HG03521 (cell line): ENCODE measurements at regions not wholly inside any gene's neighbourhood (a gene's known extent, or its start where the extent isn't known, plus 50 kb on each side); places are given as distances from the start of the nearest gene placed in this dataset.
A peak's percentile ranks its signal among the peaks of the same experiment; 100 is the strongest.
"Not testable (repeated sequence)": the region's sequence is repeated elsewhere in the genome, so short reads cannot be mapped to it uniquely, and the experiment has no call there.

Experiments
- ATAC-seq: cut with Tn5 transposase; IDR thresholded peaks from one replicate; pipeline ENCODE4 v1.9.1; 2021; ENCODE audit warnings: mild to moderate bottlenecking, moderate library complexity; ENCODE audit not compliant: unreplicated experiment

- ATAC-seq, result no peak
Observed at GRCh38 chrX:3968749-3969148, 255.3 kb upstream of the PRKX start.

- ATAC-seq, result no peak
Observed at GRCh38 chrX:3963980-3964379, 250.5 kb upstream of the PRKX start.

GRCh38 chrX:3962511-3963311 lies 249.3 kb upstream of the PRKX start:
- no peak for ATAC-seq

DNA sequence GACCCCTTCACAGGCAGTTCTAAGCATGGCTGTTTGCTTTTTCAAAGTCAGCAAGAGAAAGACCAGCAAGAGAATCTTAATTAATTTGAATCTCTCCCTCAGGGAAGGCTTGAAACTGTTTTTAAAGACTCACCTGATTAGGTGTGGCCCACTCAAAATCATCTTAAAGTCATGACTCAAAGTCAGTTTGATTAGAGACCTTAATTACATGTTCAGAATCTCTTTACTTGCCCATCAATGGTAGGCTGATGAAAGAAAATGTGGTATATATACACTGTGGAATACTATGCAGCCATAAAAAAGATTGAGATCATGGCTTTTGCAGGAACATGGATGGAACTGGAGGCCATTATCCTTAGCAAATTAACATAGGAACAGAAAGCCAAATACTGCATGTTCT lies 247.5 kb upstream of the PRKX start:
- ATAC-seq, result no peak

GRCh38 chrX:3951859-3952258 lies 238.4 kb upstream of the PRKX start:
- no peak for ATAC-seq

DNA sequence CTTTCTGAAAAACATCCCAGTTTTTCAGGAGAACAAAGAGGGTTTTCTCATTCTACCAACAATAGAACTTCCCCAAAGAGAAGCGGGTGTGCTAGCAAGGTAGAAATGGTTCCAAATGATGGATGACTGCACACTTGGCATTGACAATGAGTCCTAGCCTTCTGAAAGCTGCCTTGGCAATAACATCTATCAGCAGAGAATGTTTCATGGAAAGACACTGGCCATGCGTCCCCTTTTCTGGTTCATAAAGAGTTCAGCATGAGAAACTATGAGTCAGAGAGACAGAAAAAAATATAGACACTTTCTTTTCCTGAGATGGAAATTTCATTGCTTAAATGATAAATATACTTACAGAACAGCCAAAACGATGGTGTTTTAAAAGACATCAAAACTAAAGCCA lies 236.9 kb upstream of the PRKX start:
- no peak for ATAC-seq

GRCh38 chrX:3943965-3944364 lies 230.5 kb upstream of the PRKX start:
- ATAC-seq, result no peak

- ATAC-seq, result no peak
Observed at GRCh38 chrX:3940000-3940610, 226.7 kb upstream of the PRKX start.

- ATAC-seq, result no peak
Observed at GRCh38 chrX:3938587-3938986, 225.1 kb upstream of the PRKX start.

GRCh38 chrX:3935196-3935595 lies 221.7 kb upstream of the PRKX start:
- ATAC-seq, result not testable (repeated sequence)

DNA sequence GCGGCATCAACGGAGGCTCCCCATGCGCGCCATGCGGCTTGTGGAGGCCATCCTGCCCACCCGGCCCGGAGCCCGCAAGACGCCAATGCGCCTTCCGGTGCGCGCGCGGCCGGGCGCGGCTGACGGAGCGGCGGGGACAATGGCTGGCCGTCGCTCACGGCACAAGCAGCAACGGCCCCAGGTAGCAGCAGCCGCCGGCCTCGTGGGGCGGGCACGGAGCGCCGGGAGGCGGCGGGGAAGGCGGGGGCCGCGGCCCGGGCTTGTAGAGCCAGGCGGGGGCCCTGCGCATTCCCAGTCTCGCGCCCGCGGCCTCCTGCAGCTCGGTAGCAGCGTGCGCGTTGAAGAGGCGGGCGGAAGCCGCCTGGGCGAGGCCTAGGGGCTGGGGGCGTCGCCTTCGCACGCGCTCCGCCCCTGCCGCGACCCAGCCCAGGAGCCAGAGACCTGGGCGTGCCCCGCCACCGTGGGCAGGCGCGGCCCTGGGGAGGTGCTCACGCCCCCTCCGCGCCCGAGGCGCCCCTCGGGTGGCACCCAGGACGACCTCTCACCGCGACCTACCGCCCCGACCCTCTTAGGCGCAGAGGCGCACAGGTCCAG lies 207.1 kb upstream of the PRKX start:
- ATAC-seq, result peak; percentile 91

DNA sequence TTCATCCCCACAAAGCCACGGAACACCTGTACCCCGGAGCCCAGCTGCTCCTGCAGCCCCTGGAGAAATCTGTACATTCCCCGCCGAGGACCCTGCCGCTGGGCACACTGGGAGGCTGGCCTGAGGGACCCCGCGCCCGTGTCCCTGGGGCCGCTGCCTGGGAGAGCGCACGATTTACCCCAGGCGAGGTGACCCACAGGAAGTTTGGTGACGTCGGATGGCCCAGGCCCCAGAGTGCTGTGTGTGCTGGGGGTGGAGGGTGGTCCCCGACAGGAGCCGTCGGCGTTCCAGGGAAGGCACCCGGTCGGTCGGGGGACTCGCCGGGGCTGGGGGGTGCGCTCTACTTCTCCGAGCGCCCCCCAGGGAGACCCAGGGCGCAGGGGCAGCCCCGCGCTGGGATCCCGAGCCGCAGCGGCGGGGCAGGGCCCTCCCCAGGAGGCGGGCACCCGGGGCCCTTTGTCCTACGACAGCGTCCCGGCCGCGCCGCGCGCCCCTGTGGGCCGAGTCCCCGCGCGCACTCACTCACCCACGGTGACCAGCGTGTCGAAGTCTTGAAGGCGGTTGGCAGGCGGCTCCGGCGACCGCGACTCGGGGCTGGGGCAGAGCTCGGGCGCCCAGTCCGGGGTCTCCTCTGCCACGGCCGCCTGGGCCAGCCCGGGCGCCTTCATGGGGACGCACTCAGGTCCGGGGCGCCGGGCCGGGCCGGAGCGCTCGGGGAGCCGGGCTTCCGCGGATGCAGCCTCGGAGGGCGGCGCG lies 206.4 kb upstream of the PRKX start:
- peak; percentile 42 for ATAC-seq

DNA sequence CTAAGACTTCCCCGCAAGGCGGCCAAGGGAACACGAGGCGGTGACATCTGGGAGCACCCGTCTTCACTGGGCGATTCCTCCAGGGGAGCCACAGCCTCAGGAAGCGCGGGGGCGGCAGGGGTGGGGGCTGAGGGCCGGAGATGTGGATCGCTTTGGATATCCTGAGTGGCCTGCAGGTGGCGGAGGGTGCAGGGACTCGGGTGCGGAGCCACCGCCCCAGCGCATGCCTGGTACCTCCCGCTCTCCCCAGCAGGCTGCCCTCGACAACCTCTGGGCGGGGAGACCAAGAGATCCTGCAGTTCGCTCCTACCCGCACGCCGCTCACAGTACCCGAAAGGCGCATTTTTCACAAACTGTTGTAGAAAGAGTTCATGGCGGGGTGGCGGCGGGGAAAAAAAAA lies 201.4 kb upstream of the PRKX start:
- ATAC-seq, result not testable (repeated sequence)

DNA sequence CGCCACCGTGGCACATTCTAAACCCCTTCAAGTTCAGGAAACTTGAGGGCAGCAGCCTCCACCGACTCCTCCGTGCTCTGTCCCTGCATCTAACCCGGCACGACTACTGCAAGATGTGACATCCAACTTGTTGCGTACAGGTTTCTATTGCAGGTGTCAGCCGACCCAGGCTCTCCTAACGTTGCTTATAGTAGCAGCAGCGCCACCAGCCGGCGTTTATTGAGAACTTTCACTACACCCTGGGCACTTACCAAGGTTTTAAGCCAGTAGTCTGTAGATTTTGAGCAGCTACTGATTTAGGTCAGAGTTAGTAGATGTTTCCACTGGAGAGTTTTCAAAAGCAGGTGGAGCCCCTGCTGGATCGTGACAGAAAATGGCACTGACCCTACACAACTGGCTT lies 200.6 kb upstream of the PRKX start:
- ATAC-seq, result not testable (repeated sequence)

DNA sequence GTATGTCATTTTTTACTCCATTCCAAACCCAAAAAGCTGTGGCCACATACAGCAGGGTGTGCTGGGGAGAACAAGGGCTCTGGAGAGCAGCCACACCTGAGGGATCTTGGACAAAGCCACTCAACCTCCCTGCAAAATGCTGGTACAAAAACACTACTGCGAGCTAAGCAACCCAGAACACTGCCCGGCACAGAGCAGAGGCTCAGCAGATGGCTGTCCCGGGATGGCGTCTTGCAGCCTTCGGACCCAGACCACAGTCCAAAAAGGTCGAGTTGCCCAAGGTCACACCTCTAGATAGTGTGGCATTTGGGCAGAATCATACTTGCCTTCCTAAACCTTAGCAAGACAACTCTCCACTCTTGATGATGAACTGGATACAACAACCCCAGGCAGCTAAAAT lies 197.6 kb upstream of the PRKX start:
- not testable (repeated sequence) for ATAC-seq

- ATAC-seq, result not testable (repeated sequence)
Observed at GRCh38 chrX:3910611-3911010, 197.2 kb upstream of the PRKX start.

GRCh38 chrX:3905522-3906258 lies 192.2 kb upstream of the PRKX start:
- ATAC-seq, result not testable (repeated sequence)

DNA sequence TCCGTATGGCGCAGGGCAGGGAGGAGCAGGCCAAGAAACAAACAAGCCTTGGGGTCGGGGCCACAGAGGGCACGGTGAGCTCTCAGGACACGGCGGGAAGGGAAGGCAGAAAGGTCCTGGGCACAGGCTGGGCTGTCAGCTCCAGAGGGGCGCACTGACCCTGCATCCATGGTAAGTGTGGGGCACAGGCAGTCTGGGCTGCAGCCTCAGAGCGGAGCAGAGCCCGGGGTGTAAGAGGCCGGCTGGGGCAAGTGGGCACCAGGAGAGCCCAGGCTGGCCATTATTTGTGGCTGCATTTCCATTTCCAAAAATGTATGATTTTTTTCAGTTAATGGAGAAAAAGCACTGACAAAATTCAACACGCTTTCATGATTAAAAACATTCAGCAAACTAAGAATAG lies 188.8 kb upstream of the PRKX start:
- ATAC-seq, result not testable (repeated sequence)

- ATAC-seq, result not testable (repeated sequence)
Observed at GRCh38 chrX:3896755-3897154, 183.3 kb upstream of the PRKX start.

DNA sequence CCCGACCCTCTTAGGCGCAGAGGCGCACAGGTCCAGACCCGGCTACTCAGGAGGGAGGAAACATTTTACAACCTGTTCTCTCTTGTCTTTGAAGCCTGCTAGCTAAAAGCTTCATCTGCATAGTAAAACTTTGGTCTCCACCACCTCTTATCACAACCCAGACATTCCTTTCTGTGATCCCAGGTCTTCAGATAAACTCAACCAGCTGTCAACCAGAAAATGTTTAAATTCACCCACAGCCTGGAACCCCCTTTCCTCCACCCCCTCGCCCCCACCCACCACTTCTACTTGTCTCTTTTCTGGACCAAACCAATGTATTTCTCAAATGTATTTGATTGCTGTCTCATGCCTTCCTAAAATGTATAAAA lies 169.1 kb upstream of the PRKX start:
- not testable (repeated sequence) for ATAC-seq
